ENCODE measurements at regions not wholly inside any gene's neighbourhood (a gene's known extent, or its start where the extent isn't known, plus 50 kb on each side); places are given as distances from the start of the nearest gene placed in this dataset.

- H3K36me3 Mint-ChIP-seq = no peaks in the 10 kb centered on the region
- no peak for DNase-seq
- peaks cover 0 to 3% (median 0%) of the 10 kb centered on the region in 6 donors for H3K9me3 Mint-ChIP-seq
- H3K4me3 Mint-ChIP-seq = no peak overlapping the region
- H3K27ac Mint-ChIP-seq = no peak overlapping the region
- no peaks in the 10 kb centered on the region for H3K4me1 Mint-ChIP-seq
- peaks cover 2 to 6% (median 5%) of the 10 kb centered on the region in 3 donors for H3K27me3 Mint-ChIP-seq (ENCODE audit: low read depth in 3 of 3)
Measured at GRCh38 chr6:156474507-156475120, 302.6 kb upstream of the ARID1B start.

GRCh38 chr6:156471000-156471399 is 306.2 kb upstream of the ARID1B start:
- Mint-ChIP-seq H3K9me3 (peaks cover 0 to 1% (median 0%) of the 10 kb centered on the region in 6 donors), H3K4me1 (no peaks in the 10 kb centered on the region), H3K4me3 (no peak overlapping the region), H3K36me3 (peaks cover 0 to 3% (median 0%) of the 10 kb centered on the region in 3 donors), H3K27ac (no peak overlapping the region), H3K27me3 (ENCODE audit: low read depth in 3 of 3) (peaks cover 2 to 6% (median 3%) of the 10 kb centered on the region in 3 donors)
- no peak for DNase-seq

GRCh38 chr6:156464100-156464878 is 312.9 kb upstream of the ARID1B start:
- no peak for DNase-seq
- Mint-ChIP-seq H3K9me3 (peaks cover 0 to 1% (median 0%) of the 10 kb centered on the region in 6 donors), H3K4me1 (no peaks in the 10 kb centered on the region), H3K4me3 (no peak overlapping the region), H3K36me3 (peaks cover 0 to 4% (median 3%) of the 10 kb centered on the region in 3 donors), H3K27ac (no peak overlapping the region), H3K27me3 (ENCODE audit: low read depth in 3 of 3) (peaks cover 7 to 19% (median 8%) of the 10 kb centered on the region in 3 donors)

- peaks cover 0 to 4% (median 0%) of the 10 kb centered on the region in 3 donors for H3K36me3 Mint-ChIP-seq
- H3K27ac Mint-ChIP-seq = no peak overlapping the region
- H3K4me1 Mint-ChIP-seq = no peaks in the 10 kb centered on the region
- DNase-seq = no peak
- H3K9me3 Mint-ChIP-seq = no peaks in the 10 kb centered on the region
- H3K4me3 Mint-ChIP-seq = no peak overlapping the region
- H3K27me3 Mint-ChIP-seq (ENCODE audit: low read depth in 3 of 3) = peaks cover 4 to 19% (median 8%) of the 10 kb centered on the region in 3 donors
Measured at GRCh38 chr6:156461647-156462046, 315.5 kb upstream of the ARID1B start.

GRCh38 chr6:156457601-156458000 is 319.6 kb upstream of the ARID1B start:
- H3K4me3 Mint-ChIP-seq = no peak overlapping the region
- no peak for DNase-seq
- H3K36me3 Mint-ChIP-seq = no peaks in the 10 kb centered on the region
- H3K9me3 Mint-ChIP-seq = no peaks in the 10 kb centered on the region
- H3K27me3 Mint-ChIP-seq (ENCODE audit: low read depth in 3 of 3) = peaks cover 9 to 12% (median 10%) of the 10 kb centered on the region in 3 donors
- no peak overlapping the region for H3K27ac Mint-ChIP-seq
- H3K4me1 Mint-ChIP-seq = no peaks in the 10 kb centered on the region

- Mint-ChIP-seq H3K27ac (no peak overlapping the region), H3K4me1 (no peaks in the 10 kb centered on the region), H3K9me3 (no peaks in the 10 kb centered on the region), H3K36me3 (no peaks in the 10 kb centered on the region), H3K4me3 (no peak overlapping the region), H3K27me3 (ENCODE audit: low read depth in 3 of 3) (peaks cover 4 to 12% (median 9%) of the 10 kb centered on the region in 3 donors)
- no peak for DNase-seq
Measured at GRCh38 chr6:156455847-156456246, 321.3 kb upstream of the ARID1B start.

GRCh38 chr6:156454867-156455266 is 322.3 kb upstream of the ARID1B start:
- Mint-ChIP-seq H3K27ac (no peak overlapping the region), H3K9me3 (no peaks in the 10 kb centered on the region), H3K36me3 (no peaks in the 10 kb centered on the region), H3K4me1 (no peaks in the 10 kb centered on the region), H3K4me3 (no peak overlapping the region), H3K27me3 (ENCODE audit: low read depth in 3 of 3) (peaks cover 4 to 9% (median 9%) of the 10 kb centered on the region in 3 donors)
- no peak for DNase-seq

GRCh38 chr6:156451726-156452125 is 325.5 kb upstream of the ARID1B start:
- Mint-ChIP-seq H3K9me3 (no peaks in the 10 kb centered on the region), H3K4me3 (no peak overlapping the region), H3K27me3 (ENCODE audit: low read depth in 3 of 3) (peaks cover 3 to 11% (median 8%) of the 10 kb centered on the region in 3 donors), H3K36me3 (no peaks in the 10 kb centered on the region), H3K27ac (no peak overlapping the region), H3K4me1 (no peaks in the 10 kb centered on the region)
- DNase-seq = no peak

- H3K27ac Mint-ChIP-seq = no peak overlapping the region
- H3K9me3 Mint-ChIP-seq = no peaks in the 10 kb centered on the region
- H3K27me3 Mint-ChIP-seq (ENCODE audit: low read depth in 3 of 3) = peaks cover 3 to 11% (median 8%) of the 10 kb centered on the region in 3 donors
- no peak for DNase-seq
- H3K4me3 Mint-ChIP-seq = no peak overlapping the region
- no peaks in the 10 kb centered on the region for H3K36me3 Mint-ChIP-seq
- H3K4me1 Mint-ChIP-seq = no peaks in the 10 kb centered on the region
Measured at GRCh38 chr6:156451088-156451487, 326.1 kb upstream of the ARID1B start.

GRCh38 chr6:156450421-156450820 is 326.8 kb upstream of the ARID1B start:
- no peaks in the 10 kb centered on the region for H3K9me3 Mint-ChIP-seq
- no peak overlapping the region for H3K27ac Mint-ChIP-seq
- H3K27me3 Mint-ChIP-seq (ENCODE audit: low read depth in 3 of 3) = peaks cover 3 to 13% (median 8%) of the 10 kb centered on the region in 3 donors
- no peaks in the 10 kb centered on the region for H3K36me3 Mint-ChIP-seq
- H3K4me3 Mint-ChIP-seq = no peak overlapping the region
- H3K4me1 Mint-ChIP-seq = no peaks in the 10 kb centered on the region
- no peak for DNase-seq

- Mint-ChIP-seq H3K36me3 (no peaks in the 10 kb centered on the region), H3K27ac (no peak overlapping the region), H3K4me1 (no peaks in the 10 kb centered on the region), H3K9me3 (no peaks in the 10 kb centered on the region), H3K4me3 (no peak overlapping the region), H3K27me3 (ENCODE audit: low read depth in 3 of 3) (peaks cover 8 to 9% (median 8%) of the 10 kb centered on the region in 3 donors)
- DNase-seq = no peak
Measured at GRCh38 chr6:156449569-156449968, 327.6 kb upstream of the ARID1B start.

GRCh38 chr6:156449128-156449527 is 328.1 kb upstream of the ARID1B start:
- no peak overlapping the region for H3K27ac Mint-ChIP-seq
- H3K36me3 Mint-ChIP-seq = no peaks in the 10 kb centered on the region
- no peaks in the 10 kb centered on the region for H3K9me3 Mint-ChIP-seq
- no peaks in the 10 kb centered on the region for H3K4me1 Mint-ChIP-seq
- H3K4me3 Mint-ChIP-seq = no peak overlapping the region
- H3K27me3 Mint-ChIP-seq (ENCODE audit: low read depth in 3 of 3) = peaks cover 8 to 10% (median 9%) of the 10 kb centered on the region in 3 donors
- no peak for DNase-seq

- no peaks in the 10 kb centered on the region for H3K4me1 Mint-ChIP-seq
- no peak overlapping the region for H3K27ac Mint-ChIP-seq
- peaks cover 7 to 11% (median 8%) of the 10 kb centered on the region in 3 donors for H3K27me3 Mint-ChIP-seq (ENCODE audit: low read depth in 3 of 3)
- H3K9me3 Mint-ChIP-seq = no peaks in the 10 kb centered on the region
- DNase-seq = no peak
- no peak overlapping the region for H3K4me3 Mint-ChIP-seq
- no peaks in the 10 kb centered on the region for H3K36me3 Mint-ChIP-seq
Measured at GRCh38 chr6:156448579-156448978, 328.6 kb upstream of the ARID1B start.

- Mint-ChIP-seq H3K4me3 (no peak overlapping the region), H3K9me3 (no peaks in the 10 kb centered on the region), H3K27me3 (ENCODE audit: low read depth in 3 of 3) (peaks cover 5 to 9% (median 6%) of the 10 kb centered on the region in 3 donors), H3K4me1 (no peaks in the 10 kb centered on the region), H3K36me3 (no peaks in the 10 kb centered on the region), H3K27ac (no peak overlapping the region)
- DNase-seq = no peak
Measured at GRCh38 chr6:156440688-156441087, 336.5 kb upstream of the ARID1B start.
